GM13976 (cell line): ENCODE measurements at regions not wholly inside any gene's neighbourhood (a gene's known extent, or its start where the extent isn't known, plus 50 kb on each side); places are given as distances from the start of the nearest gene placed in this dataset.

ENCODE experiments used
- DNase-seq: peaks from one replicate; pipeline ENCODE4 v3.0.0; 2012; ENCODE audit warnings: low spot score
- CTCF ChIP-seq: IDR thresholded peaks from 2 replicates; pipeline ENCODE4 v1.5.1; 2012; ENCODE audit warnings: borderline replicate concordance, mild to moderate bottlenecking; ENCODE audit not compliant: insufficient read depth; ENCODE audit errors: extremely low read depth, missing control alignments, control extremely low read depth
- in situ Hi-C: fragments of 300-500 bp; cut with MboI; formaldehyde crosslinking; loops from one replicate; pipeline ENCODE4 v1.12.0; 2022; ENCODE audit warnings: low sequenced_read_pairs, mixed read lengths, inconsistent platforms; ENCODE audit not compliant: unreplicated experiment

DNA sequence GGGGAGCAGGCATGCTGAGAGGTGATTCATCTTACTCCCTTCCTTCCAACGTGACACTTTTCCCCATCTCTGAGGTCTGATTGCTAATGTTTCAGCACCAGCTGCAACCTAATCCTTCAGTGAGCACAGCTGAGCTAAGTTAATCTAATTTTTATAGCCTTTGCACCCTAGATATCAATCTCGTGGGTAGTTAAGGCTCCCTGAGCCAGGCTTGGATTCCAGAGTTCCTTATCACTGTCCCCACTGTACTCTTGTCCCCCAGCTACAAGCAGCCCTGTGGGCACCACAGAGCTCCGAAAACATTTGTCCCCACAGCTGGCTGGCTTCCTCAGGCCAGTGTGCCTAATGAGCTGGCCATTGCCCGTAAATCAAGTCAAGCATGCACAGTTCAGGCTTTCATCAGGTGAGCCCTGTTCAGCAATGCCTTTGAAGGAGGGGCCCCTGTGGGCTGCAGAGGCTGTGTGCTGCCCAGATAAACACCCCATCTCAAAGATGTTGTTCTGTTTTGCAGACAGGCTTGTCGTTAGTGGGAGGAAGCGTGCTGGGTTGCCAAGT is 376.9 kb upstream of the RASGRP1 start:
- in situ Hi-C loops = no loop called here
- DNase-seq = no peak
- TF ChIP-seq CTCF = no peak

GRCh38 chr15:38944536-38944935 is 379.9 kb upstream of the RASGRP1 start:
- DNase-seq = no peak

GRCh38 chr15:38945551-38946298 is 381.1 kb upstream of the RASGRP1 start:
- TF ChIP-seq CTCF = no peak
- DNase-seq = no peak
- in situ Hi-C loops = no loop called here

More at GRCh38 chr15:38944536-38944935, 379.9 kb upstream of the RASGRP1 start:
- in situ Hi-C loops = no loop called here
- TF ChIP-seq CTCF = no peak

GRCh38 chr15:38954090-38954489 is 389.5 kb upstream of the RASGRP1 start:
- no peak for DNase-seq
- in situ Hi-C loops = no loop called here
- TF ChIP-seq CTCF = no peak

- DNase-seq = no peak
- no peak for TF ChIP-seq CTCF
- in situ Hi-C loops = no loop called here
Observed at GRCh38 chr15:38961456-38961855, 396.8 kb upstream of the RASGRP1 start.

DNA sequence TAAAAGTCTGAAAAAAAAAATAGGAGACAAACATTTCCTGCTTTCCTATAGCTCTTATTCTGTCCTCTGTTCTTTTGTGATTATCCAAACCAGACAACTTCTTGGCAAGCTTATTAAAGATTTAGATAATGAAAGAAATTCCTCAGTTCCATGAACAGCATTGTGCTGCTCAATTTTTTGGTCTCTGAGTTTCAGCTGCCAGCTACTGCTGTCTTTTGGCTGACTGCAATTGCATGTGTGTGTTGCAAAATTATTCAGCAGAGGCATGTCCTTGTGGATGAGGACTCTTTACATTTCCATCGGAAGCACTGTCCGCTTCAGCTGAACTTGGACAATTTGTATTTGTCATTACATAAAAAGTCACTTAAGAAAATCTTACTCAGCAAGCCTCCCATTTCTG is 397.3 kb upstream of the RASGRP1 start:
- no peak for TF ChIP-seq CTCF
- in situ Hi-C loops = no loop called here
- no peak for DNase-seq

DNA sequence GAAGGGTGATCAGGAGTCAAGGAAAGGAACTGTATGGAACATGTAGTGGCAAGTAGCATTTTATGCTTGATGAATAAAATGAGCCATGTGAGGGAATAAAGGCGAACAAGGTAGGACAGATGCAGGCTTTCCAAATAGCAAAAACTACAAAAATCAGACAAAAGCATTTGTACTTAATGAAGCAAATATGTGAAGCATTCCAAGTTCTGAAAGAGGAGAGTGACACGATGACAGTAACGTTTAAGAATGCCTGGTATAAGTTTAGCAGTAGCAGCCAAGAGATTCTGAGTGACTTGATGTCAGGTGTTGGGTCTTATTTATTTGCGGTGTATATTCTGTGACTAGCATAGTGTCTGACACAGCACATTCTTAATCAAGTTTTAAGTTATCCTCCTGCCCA is 408.2 kb upstream of the RASGRP1 start:
- DNase-seq = no peak
- in situ Hi-C loops = no loop called here
- TF ChIP-seq CTCF = no peak
